AG08396 (cell line): ENCODE measurements at regions not wholly inside any gene's neighbourhood (a gene's known extent, or its start where the extent isn't known, plus 50 kb on each side); places are given as distances from the start of the nearest gene placed in this dataset.

Experiments
- DNase-seq: peaks from one replicate; pipeline ENCODE4 v3.0.0; 2012; ENCODE audit warnings: low spot score, mixed read lengths

- DNase-seq, result no peak
Observed at GRCh38 chr2:45337481-45337880, 273.6 kb downstream of the SRBD1 start.

GRCh38 chr2:45334205-45334604, 276.9 kb downstream of the SRBD1 start:
- DNase-seq, result no peak

- no peak for DNase-seq
Observed at GRCh38 chr2:45332567-45332966, 278.5 kb downstream of the SRBD1 start.

GRCh38 chr2:45332094-45332493, 279.0 kb downstream of the SRBD1 start:
- DNase-seq, result no peak

- DNase-seq, result no peak
Observed at GRCh38 chr2:45331410-45331786, 279.7 kb downstream of the SRBD1 start.

- DNase-seq, result no peak
Observed at GRCh38 chr2:45330637-45331409, 280.2 kb downstream of the SRBD1 start.

- no peak for DNase-seq
Observed at GRCh38 chr2:45330108-45330507, 281.0 kb downstream of the SRBD1 start.

GRCh38 chr2:45329045-45329677, 281.9 kb downstream of the SRBD1 start:
- DNase-seq, result peak; percentile 47

GRCh38 chr2:45328264-45328870, 282.7 kb downstream of the SRBD1 start:
- no peak for DNase-seq

GRCh38 chr2:45323344-45323743, 287.7 kb downstream of the SRBD1 start:
- DNase-seq, result no peak

- DNase-seq, result no peak
Observed at GRCh38 chr2:45320956-45321355, 290.1 kb downstream of the SRBD1 start.

GRCh38 chr2:45319683-45320455, 291.2 kb downstream of the SRBD1 start:
- DNase-seq, result no peak

GRCh38 chr2:45318686-45319085, 292.4 kb downstream of the SRBD1 start:
- DNase-seq, result no peak

GRCh38 chr2:45316576-45317338, 294.3 kb downstream of the SRBD1 start:
- no peak for DNase-seq

- peak; percentile 74 for DNase-seq
Observed at GRCh38 chr2:45315861-45316260, 295.2 kb downstream of the SRBD1 start.

GRCh38 chr2:45312275-45312674, 298.8 kb downstream of the SRBD1 start:
- DNase-seq, result no peak

- no peak for DNase-seq
Observed at GRCh38 chr2:45311559-45311958, 299.5 kb downstream of the SRBD1 start.

- no peak for DNase-seq
Observed at GRCh38 chr2:45307147-45307546, 297.9 kb upstream of the SIX2 start.

- no peak for DNase-seq
Observed at GRCh38 chr2:45305599-45305998, 296.3 kb upstream of the SIX2 start.

- DNase-seq, result no peak
Observed at GRCh38 chr2:45303417-45304202, 294.4 kb upstream of the SIX2 start.
